ENCODE measurements at regions not wholly inside any gene's neighbourhood (a gene's known extent, or its start where the extent isn't known, plus 50 kb on each side); places are given as distances from the start of the nearest gene placed in this dataset.

DNA sequence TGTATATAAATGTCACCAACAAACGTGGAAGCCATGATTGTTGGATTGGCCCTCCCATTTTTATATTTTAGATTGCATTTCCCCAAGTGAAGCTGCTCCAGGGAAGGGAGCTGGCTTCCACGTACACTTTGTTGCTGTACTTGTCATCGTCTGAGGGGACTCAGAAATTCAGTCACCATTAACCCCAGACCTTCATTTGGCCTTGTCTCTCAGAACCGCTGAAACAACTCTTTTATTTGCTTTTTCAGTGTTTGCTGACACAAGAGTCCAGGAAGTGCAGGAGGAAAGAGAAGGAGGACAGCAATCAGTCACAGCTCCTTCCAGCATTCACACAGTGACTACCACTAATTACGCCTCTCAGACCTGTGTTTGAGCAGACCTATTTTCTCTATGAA is 276.5 kb downstream of the TBL1XR1 start:
- no peaks in the 10 kb centered on the region for H3K27me3 ChIP-seq
- H3K27ac ChIP-seq, result peak overlapping the region; percentile 94
- no peaks in the 10 kb centered on the region for H3K36me3 ChIP-seq
- peak overlapping the region; percentile 53 for H3K4me3 ChIP-seq
- H3K4me1 ChIP-seq, result peaks cover 16% of the 10 kb centered on the region
- H3K9me3 ChIP-seq (replicated peaks), result no peaks in the 10 kb centered on the region
- DNase-seq, result peak in 1 of 2 experiments; percentile 48

DNA sequence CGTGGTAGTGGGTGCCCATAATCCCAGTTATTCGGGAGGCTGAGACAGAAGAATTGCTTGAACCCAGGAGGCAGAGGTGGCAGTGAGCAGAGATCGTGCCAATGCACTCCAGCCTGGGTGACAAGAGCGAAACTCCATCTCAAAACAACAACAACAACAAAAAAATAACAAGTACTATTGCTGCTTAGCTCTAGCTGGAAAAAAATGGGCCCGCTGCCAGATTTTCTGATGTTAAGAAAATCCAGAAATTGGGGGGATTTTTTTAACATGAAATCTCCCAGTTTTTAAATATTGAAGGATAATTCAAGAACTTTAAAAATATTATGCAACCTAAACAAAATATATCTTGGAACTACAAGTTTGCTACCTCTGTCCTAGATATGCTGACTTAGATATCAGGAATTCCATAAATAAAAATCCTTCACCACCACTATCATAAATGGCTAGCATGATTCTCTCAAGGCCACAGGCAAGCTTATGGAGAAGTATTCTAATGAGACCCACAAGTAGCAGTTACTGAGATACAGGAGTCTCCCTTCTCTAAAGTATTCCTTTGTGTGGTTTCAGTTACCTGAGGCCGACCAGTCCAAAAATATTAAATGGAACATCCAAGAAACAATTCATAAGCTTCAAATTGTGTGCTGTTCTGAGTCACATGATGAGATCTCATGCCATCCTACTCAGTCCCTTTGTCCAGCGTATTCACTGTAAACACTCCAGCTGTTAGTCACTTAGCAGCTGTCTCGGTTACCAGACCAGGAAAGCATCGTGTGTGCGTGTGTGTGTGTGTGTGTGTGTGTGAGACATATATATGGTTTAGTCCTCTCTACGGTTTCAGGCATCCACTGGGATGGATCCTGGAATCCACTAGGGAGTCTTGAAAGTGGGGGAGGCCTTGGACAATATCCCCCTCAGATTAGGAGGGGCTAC is 277.2 kb downstream of the TBL1XR1 start:
- peak overlapping the region; percentile 94 for H3K27ac ChIP-seq
- H3K36me3 ChIP-seq, result no peaks in the 10 kb centered on the region
- H3K4me3 ChIP-seq, result peak overlapping the region; percentile 53
- no peaks in the 10 kb centered on the region for H3K9me3 ChIP-seq (replicated peaks)
- DNase-seq, result peak; percentile 92 to 96
- H3K4me1 ChIP-seq, result peaks cover 16% of the 10 kb centered on the region
- H3K27me3 ChIP-seq, result no peaks in the 10 kb centered on the region

DNA sequence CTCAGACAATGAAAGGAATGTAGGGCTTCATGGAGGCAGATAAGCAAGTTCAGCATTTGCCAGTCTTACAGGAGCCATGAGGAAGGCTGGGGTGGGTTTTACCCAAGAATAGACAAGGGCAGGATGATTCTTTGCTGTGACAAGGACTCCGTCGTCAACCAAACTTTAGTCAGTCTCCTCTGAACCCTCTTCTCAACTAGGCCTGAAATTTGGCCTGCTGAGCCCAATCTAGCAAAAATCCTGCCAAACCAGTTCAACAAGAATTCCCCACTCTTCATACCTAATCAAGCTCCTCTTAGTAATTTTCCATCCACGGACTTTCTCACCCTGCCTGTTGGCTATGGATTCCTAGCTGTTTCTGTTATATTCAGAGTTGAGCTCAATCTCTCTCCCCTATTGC is 280.5 kb downstream of the TBL1XR1 start:
- H3K36me3 ChIP-seq, result no peaks in the 10 kb centered on the region
- H3K4me3 ChIP-seq, result no peak overlapping the region
- H3K9me3 ChIP-seq (replicated peaks), result no peaks in the 10 kb centered on the region
- no peak overlapping the region for H3K27ac ChIP-seq
- H3K27me3 ChIP-seq, result no peaks in the 10 kb centered on the region
- DNase-seq, result no peak
- peaks cover 13% of the 10 kb centered on the region for H3K4me1 ChIP-seq

DNA sequence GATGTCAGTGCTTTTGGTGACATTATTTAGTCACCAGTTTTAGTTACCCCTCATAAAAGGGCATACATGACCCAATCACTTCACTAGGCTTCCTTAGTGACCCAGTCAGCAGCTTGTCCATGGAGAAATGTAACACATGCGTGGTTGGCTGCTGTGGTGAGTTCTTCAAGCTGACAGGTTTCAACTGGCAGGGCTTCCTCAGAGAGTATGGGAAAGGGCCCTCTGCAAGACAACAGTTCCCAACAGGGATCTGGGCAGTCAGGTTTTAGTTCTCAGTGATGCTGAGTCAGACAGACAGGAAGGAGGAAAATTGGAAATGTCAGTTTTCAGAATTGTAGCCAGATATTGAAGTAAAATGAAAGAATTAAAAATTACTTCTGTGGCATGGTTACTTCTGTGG is 282.5 kb downstream of the TBL1XR1 start:
- Histone ChIP-seq H3K4me3 (no peak overlapping the region), H3K27me3 (no peaks in the 10 kb centered on the region), H3K27ac (no peak overlapping the region), H3K9me3 (replicated peaks) (no peaks in the 10 kb centered on the region), H3K36me3 (no peaks in the 10 kb centered on the region), H3K4me1 (peaks cover under 1% of the 10 kb centered on the region)
- DNase-seq, result no peak

DNA sequence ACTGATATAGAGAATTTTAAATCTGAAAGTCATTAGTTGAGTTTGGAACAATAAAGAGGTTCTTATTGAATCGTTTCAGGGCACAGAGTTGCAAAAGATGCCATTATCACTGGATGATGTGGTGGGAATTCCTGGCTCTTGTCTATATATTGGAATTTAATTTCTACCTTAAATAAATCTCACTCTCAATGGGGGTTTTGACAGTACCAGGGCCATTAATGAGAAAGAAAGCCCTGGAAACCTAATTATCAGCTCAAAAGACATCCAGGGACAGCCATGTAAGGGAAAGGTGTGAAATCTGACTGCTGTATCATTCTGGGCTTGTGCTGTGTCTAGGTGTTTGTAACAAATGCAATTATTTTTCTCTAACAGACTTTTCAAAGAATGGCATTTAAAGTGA is 285.7 kb downstream of the TBL1XR1 start:
- Histone ChIP-seq H3K9me3 (replicated peaks) (no peaks in the 10 kb centered on the region), H3K36me3 (no peaks in the 10 kb centered on the region), H3K4me3 (no peak overlapping the region), H3K4me1 (peaks cover 2% of the 10 kb centered on the region; the same call in 1 of the 2 replicates), H3K27me3 (no peaks in the 10 kb centered on the region), H3K27ac (no peak overlapping the region)
- DNase-seq, result no peak

DNA sequence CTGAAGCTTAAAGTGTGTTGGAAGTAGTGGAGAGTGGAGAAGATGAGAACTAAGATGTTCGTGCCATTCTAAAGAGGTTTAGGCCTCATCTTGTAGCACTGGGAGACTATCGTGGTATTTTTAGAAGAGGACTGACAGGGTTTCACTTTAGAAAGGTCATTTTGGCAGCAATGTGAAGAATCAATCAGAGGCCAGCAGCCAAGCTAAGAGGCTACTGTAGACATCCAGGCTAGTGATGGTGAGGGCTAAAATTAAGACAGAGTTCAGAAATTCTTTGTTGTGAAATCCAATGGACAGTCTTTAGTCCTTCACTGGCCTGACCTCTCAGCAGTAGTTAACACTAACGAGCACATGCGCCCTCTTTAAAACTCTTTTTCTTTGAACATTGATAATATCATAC is 288.2 kb downstream of the TBL1XR1 start:
- H3K27ac ChIP-seq, result no peak overlapping the region
- H3K36me3 ChIP-seq, result no peaks in the 10 kb centered on the region
- no peak overlapping the region for H3K4me3 ChIP-seq
- no peak for DNase-seq
- H3K27me3 ChIP-seq, result no peaks in the 10 kb centered on the region
- H3K9me3 ChIP-seq (replicated peaks), result no peaks in the 10 kb centered on the region
- H3K4me1 ChIP-seq, result peaks cover 9% of the 10 kb centered on the region

DNA sequence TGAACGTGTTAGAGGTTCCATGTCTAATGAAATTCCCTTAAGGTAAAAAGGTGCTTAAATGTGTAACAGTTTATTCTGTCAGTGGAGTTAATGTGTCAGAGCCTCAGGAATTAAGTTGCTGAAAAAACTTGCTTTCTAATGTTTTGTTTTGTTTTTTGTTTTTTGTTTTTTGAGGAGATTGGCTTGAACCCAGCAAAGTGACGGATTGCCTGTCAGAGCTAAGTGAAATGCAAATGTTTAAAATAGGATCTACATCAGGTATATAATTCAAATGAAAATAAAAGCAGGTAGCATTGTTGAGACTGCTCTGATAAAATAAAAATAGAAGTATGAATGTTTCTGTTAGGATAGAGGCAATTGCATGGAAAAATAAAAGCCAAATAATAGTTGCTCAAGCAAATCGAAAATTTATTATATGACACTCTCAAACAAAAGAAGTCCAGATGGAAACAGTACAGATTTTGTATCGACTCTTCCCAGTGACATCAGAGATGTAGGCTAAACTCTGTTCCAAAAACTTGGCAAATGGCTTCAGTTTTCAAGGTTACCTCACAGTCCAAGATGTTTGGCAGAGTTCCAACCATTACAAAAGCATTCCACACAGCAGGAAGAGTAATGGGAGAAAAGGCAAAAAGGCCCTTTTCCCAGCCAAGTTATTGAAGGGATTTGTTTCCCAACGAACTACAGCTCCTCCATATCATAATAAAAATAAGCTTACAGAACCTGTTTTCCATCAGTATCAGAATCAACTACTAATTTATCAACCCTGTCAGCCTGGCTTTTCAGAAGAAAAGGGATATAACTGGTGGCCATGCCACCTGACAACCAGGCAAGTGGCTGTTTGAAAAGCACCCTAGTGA is 291.0 kb downstream of the TBL1XR1 start:
- H3K36me3 ChIP-seq, result no peaks in the 10 kb centered on the region
- peak; percentile 60 to 88 for DNase-seq
- no peaks in the 10 kb centered on the region for H3K9me3 ChIP-seq (replicated peaks)
- peaks cover 9% of the 10 kb centered on the region for H3K4me1 ChIP-seq
- no peak overlapping the region for H3K4me3 ChIP-seq
- H3K27ac ChIP-seq, result peak overlapping the region; percentile 18; the same call in 1 of the 2 replicates
- H3K27me3 ChIP-seq, result no peaks in the 10 kb centered on the region

DNA sequence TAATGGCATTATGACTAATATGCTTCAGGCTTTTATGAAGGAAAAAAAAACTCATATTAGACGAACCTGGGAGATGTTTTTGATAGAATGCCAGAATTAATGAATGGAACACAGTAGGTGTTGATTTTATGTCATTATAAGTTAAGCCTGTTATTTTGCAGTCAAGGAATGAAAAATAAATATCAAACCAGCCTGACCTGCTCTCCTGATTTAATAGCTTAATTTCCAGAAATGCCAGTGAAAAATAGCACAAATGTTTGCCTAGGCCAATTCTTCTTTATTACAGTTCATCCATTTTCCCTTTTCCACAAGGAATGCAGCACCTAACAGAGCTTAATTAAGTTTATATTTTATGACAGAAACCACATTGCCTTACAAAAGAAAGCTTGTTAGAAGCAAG is 292.0 kb downstream of the TBL1XR1 start:
- Histone ChIP-seq H3K36me3 (no peaks in the 10 kb centered on the region), H3K9me3 (replicated peaks) (no peaks in the 10 kb centered on the region), H3K27ac (no peak overlapping the region), H3K4me1 (peaks cover 9% of the 10 kb centered on the region), H3K4me3 (no peak overlapping the region), H3K27me3 (no peaks in the 10 kb centered on the region)
- DNase-seq, result no peak

DNA sequence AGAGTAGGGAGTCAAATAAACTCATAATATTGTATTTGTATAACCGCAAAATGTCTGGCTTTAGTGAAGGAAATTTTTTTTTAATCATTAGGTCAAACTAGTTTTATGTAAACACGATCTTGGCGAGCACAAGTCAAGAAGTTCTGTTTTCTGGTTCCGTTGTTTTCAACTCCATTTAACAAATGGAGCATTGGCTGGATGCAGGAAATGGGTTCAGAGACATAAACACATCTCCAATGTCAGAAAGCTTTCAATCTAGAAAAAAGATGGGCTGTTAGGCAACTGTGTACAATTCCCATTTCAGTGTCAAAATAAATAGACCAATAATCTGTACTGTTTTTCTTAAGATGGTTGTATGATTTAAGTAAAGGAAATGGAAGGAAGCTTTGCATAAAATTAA is 292.8 kb downstream of the TBL1XR1 start:
- H3K4me3 ChIP-seq, result no peak overlapping the region
- H3K27me3 ChIP-seq, result no peaks in the 10 kb centered on the region
- H3K36me3 ChIP-seq, result no peaks in the 10 kb centered on the region
- H3K9me3 ChIP-seq (replicated peaks), result no peaks in the 10 kb centered on the region
- DNase-seq, result no peak
- no peak overlapping the region for H3K27ac ChIP-seq
- H3K4me1 ChIP-seq, result peaks cover 9% of the 10 kb centered on the region

DNA sequence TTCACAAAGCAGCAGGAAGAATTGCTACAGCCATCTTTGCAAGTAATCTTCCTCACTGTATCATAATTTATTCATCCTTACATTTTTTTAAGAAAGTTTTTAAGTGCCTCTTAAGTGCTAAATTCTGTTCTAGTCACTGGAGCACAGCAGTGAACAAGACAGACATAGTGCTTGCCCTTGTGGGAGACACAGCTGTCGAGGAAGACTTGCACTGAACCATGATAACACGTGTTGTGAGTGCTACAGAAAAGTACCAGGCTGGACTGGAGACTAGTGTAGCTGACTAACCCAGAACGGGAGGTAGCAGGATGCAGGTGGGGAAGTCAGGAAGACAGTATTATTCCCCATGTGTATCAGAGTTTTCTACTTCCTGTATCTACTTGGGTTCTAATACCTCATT is 300.6 kb downstream of the TBL1XR1 start:
- no peaks in the 10 kb centered on the region for H3K4me1 ChIP-seq
- H3K4me3 ChIP-seq, result no peak overlapping the region
- no peaks in the 10 kb centered on the region for H3K9me3 ChIP-seq (replicated peaks)
- H3K36me3 ChIP-seq, result no peaks in the 10 kb centered on the region
- no peak overlapping the region for H3K27ac ChIP-seq
- peak in 1 of 2 experiments; percentile 35 for DNase-seq
- H3K27me3 ChIP-seq, result no peaks in the 10 kb centered on the region

DNA sequence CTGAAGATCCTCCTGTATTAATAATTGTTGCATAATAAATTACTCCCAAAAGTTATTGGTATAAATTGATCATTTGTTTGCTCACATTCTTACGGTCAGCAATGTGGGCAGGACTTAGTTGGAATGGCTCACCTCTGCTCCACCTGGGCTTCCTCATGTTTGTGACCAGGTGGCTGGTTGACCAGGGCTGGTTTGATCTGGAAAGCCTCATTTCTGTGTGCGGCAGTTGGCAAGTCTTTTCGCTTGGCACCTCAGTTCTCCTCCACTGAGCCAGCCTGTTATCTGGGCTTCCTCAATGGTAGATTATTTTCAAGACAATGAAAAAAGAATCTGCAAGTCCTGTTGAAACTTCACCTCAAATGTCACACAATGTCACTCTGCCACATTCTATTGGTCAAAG is 301.1 kb downstream of the TBL1XR1 start:
- Histone ChIP-seq H3K27ac (no peak overlapping the region), H3K36me3 (no peaks in the 10 kb centered on the region), H3K4me1 (no peaks in the 10 kb centered on the region), H3K27me3 (no peaks in the 10 kb centered on the region), H3K9me3 (replicated peaks) (no peaks in the 10 kb centered on the region), H3K4me3 (no peak overlapping the region)
- DNase-seq, result no peak

DNA sequence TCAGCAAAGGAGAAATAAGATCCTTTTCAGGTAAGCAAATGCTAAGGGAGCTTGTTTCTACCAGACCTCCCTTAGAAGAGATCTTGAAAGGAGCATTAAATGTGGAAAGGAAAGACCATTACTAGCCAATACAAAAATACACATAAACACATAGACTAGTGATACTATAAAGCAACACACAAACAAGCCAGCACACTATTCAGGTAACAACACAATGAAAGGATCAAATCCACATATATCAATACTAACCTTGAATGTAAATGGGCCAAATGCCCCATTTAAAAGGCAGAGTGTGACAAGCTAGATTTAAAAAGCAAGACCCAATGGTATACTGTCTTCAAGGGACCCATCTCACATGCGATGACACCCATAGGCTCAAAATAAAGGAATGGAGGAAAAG is 317.6 kb downstream of the TBL1XR1 start:
- Histone ChIP-seq H3K36me3 (no peaks in the 10 kb centered on the region), H3K4me3 (no peak overlapping the region), H3K27ac (no peak overlapping the region), H3K4me1 (no peaks in the 10 kb centered on the region), H3K9me3 (replicated peaks) (0 out of 2 replicates have a peak, but pooled peaks cover 2% of the 10 kb centered on the region), H3K27me3 (no peaks in the 10 kb centered on the region)
- no peak for DNase-seq

DNA sequence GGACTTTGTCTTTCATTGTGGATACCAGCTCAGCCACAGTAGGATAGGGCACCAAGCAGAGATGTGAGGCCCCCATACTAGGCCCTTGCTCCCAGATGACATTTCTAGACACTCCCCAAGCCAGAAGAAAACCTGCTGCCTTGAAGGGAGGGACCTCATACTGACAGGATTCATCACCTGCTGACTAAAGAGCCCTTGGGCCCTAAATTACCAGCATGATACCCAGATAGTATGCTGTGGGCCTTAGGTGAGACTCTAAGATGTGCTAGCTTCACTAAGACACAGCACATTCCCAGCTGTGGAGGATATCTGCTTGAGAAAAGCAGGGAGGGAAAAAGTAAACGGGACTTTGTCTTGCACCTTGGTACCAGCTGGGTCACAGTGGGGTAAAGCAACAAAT is 324.0 kb downstream of the TBL1XR1 start:
- peaks cover 9% of the 10 kb centered on the region for H3K4me1 ChIP-seq
- H3K9me3 ChIP-seq (replicated peaks), result no peaks in the 10 kb centered on the region; the same call in 1 of the 2 replicates
- H3K27ac ChIP-seq, result no peak overlapping the region
- no peaks in the 10 kb centered on the region for H3K36me3 ChIP-seq
- H3K4me3 ChIP-seq, result no peak overlapping the region
- DNase-seq, result no peak
- no peaks in the 10 kb centered on the region for H3K27me3 ChIP-seq

DNA sequence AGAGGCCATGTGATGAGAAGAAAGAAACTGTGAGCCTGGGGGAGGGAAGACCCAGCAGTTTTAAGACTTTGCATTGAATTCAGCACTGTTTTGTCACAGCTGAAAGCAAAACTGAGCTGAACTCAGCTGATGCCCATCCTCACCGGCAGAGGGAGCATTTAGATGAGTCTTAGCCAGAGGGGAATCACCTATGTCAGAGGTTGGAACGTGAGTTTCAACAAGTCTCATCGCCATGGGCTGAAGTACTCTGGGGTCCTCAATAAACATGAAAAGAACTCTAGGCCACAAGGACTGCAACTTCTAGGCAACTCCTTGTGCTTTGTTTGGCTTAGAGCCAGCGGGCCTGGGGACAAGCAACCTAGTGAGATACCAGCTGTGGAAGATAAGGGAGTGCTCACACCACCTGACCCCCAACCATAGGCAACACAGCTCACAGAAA is 324.5 kb downstream of the TBL1XR1 start:
- H3K4me1 ChIP-seq, result peaks cover 14% of the 10 kb centered on the region
- no peak overlapping the region for H3K4me3 ChIP-seq
- no peaks in the 10 kb centered on the region; the same call in 1 of the 2 replicates for H3K9me3 ChIP-seq (replicated peaks)
- no peaks in the 10 kb centered on the region for H3K27me3 ChIP-seq
- H3K36me3 ChIP-seq, result no peaks in the 10 kb centered on the region
- no peak overlapping the region for H3K27ac ChIP-seq
- peak; percentile 48 to 77 for DNase-seq

DNA sequence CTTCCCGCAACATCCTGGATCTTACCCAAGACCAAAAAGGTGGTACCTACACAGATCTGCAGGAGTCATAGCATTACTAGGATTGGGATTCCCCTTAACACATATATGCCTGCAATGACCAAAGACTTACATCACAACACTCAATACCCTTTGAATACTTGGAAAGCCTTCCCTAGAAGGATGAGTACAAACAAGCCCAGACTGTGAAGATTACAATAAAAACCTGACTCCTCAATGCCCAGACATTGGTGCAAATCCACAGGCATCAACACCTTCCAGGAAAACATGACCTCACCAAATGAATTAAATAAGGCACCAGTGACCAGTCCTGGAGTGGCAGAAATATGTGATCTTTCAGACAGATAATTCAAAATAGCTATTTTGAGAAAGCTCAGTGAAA is 326.8 kb downstream of the TBL1XR1 start:
- DNase-seq, result no peak
- Histone ChIP-seq H3K27ac (no peak overlapping the region), H3K4me1 (peaks cover 18% of the 10 kb centered on the region), H3K36me3 (no peaks in the 10 kb centered on the region), H3K27me3 (no peaks in the 10 kb centered on the region), H3K4me3 (no peak overlapping the region), H3K9me3 (replicated peaks) (no peaks in the 10 kb centered on the region; the same call in 1 of the 2 replicates)

Measured in SJCRH30 (cell line).